C4-2B (cell line): ENCODE measurements at regions not wholly inside any gene's neighbourhood (a gene's known extent, or its start where the extent isn't known, plus 50 kb on each side); places are given as distances from the start of the nearest gene placed in this dataset.

Experiments used
- H3K27ac ChIP-seq: fragments of 450-650 bp; 2 replicates; pipeline ENCODE4 v1.5.1; 2017
- ZFX ChIP-seq: fragments of 450-650 bp; IDR thresholded peaks from 2 replicates; pipeline ENCODE4 v1.6.1; 2017
- TF ChIP-seq, protein P1 (sequence below): fragments of 450-650 bp; conservative IDR thresholded peaks from 2 replicates; pipeline ENCODE4 v1.5.1; 2017; ENCODE audit warnings: mild to moderate bottlenecking

DNA sequence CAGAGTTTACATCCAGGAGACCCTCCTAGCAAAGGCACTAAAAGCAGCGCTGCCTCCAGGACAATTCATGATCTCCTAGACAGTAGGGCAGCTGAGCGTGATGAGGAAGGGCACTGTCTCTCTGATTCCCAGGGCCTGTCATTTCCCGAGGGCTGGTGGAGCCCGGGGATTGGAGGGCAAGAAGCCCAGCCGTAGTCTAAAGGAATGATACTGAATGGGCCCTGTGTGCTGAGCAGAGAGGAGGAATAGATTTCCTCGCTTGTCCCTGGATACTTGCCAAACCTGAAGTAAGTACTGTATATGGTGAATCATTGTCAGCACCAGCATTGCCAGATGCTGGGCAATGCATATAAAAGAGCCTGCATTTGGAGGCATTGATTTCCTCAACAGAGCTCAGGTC, 88.0 kb upstream of the SLITRK2 start:
- no peak overlapping the region for H3K27ac ChIP-seq

GRCh38 chrX:145735036-145735435, 82.6 kb upstream of the SLITRK2 start:
- TF ChIP-seq ZFX: no peak
- TF ChIP-seq, protein P1, sequence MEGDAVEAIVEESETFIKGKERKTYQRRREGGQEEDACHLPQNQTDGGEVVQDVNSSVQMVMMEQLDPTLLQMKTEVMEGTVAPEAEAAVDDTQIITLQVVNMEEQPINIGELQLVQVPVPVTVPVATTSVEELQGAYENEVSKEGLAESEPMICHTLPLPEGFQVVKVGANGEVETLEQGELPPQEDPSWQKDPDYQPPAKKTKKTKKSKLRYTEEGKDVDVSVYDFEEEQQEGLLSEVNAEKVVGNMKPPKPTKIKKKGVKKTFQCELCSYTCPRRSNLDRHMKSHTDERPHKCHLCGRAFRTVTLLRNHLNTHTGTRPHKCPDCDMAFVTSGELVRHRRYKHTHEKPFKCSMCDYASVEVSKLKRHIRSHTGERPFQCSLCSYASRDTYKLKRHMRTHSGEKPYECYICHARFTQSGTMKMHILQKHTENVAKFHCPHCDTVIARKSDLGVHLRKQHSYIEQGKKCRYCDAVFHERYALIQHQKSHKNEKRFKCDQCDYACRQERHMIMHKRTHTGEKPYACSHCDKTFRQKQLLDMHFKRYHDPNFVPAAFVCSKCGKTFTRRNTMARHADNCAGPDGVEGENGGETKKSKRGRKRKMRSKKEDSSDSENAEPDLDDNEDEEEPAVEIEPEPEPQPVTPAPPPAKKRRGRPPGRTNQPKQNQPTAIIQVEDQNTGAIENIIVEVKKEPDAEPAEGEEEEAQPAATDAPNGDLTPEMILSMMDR: no peak
- no peak overlapping the region for H3K27ac ChIP-seq

More for the DNA sequence above, 88.0 kb upstream of the SLITRK2 start:
- no peak for TF ChIP-seq ZFX
- TF ChIP-seq, protein P1: no peak

DNA sequence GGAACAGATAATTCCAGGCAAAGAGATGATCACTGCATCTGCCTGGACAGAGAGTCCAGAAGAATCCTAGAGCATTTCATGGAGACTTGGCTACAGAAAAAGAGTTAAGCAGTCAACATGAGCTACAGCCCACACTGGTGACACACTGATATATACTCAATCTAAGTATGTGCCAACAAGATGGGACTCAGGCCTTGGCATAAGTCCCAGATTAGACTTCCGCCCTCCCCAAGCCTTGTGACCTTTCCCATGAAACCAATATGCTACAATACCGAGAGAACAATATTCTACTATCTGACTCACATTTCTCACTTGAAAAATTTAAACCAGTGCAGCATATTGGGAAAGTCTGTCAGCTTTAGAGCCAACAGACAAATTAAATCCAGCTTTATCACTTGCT, 65.7 kb upstream of the SLITRK2 start:
- H3K27ac ChIP-seq: no peak overlapping the region
- TF ChIP-seq ZFX: no peak
- TF ChIP-seq, protein P1: no peak
